GM13977 (cell line): ENCODE measurements at regions not wholly inside any gene's neighbourhood (a gene's known extent, or its start where the extent isn't known, plus 50 kb on each side); places are given as distances from the start of the nearest gene placed in this dataset.

Source experiments
- DNase-seq: peaks from one replicate; pipeline ENCODE4 v3.0.0; 2012; ENCODE audit warnings: low spot score
- in situ Hi-C: fragments of 300-500 bp; cut with MboI; formaldehyde crosslinking; loops from one replicate; pipeline ENCODE4 v1.12.0; 2022; ENCODE audit warnings: low sequenced_read_pairs, low pct_unique_long_range_greater_than_20kb, mixed read lengths, inconsistent platforms; ENCODE audit not compliant: unreplicated experiment
- TF ChIP-seq, protein P1 (sequence below): IDR thresholded peaks from 2 replicates; pipeline ENCODE4 v1.5.1; 2012; ENCODE audit warnings: mild to moderate bottlenecking, control low read depth; ENCODE audit not compliant: insufficient read depth; ENCODE audit errors: extremely low read depth, missing control alignments

- in situ Hi-C loops = no loop called here
- DNase-seq = no peak
- TF ChIP-seq, protein P1, sequence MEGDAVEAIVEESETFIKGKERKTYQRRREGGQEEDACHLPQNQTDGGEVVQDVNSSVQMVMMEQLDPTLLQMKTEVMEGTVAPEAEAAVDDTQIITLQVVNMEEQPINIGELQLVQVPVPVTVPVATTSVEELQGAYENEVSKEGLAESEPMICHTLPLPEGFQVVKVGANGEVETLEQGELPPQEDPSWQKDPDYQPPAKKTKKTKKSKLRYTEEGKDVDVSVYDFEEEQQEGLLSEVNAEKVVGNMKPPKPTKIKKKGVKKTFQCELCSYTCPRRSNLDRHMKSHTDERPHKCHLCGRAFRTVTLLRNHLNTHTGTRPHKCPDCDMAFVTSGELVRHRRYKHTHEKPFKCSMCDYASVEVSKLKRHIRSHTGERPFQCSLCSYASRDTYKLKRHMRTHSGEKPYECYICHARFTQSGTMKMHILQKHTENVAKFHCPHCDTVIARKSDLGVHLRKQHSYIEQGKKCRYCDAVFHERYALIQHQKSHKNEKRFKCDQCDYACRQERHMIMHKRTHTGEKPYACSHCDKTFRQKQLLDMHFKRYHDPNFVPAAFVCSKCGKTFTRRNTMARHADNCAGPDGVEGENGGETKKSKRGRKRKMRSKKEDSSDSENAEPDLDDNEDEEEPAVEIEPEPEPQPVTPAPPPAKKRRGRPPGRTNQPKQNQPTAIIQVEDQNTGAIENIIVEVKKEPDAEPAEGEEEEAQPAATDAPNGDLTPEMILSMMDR = no peak
These were observed 231.0 kb upstream of the GAS1 start for GRCh38 chr9:87178302-87178701.

- in situ Hi-C loops = no loop called here
- DNase-seq = no peak
- TF ChIP-seq, protein P1 = no peak
These were observed 232.4 kb upstream of the GAS1 start for GRCh38 chr9:87179553-87180340.

GRCh38 chr9:87180361-87180760 lies 233.1 kb upstream of the GAS1 start:
- TF ChIP-seq, protein P1 = no peak
- in situ Hi-C loops = no loop called here
- no peak for DNase-seq

GRCh38 chr9:87180841-87181240 lies 233.5 kb upstream of the GAS1 start:
- TF ChIP-seq, protein P1 = no peak
- DNase-seq = no peak
- in situ Hi-C loops = no loop called here

- TF ChIP-seq, protein P1 = no peak
- in situ Hi-C loops = no loop called here
- peak; percentile 17 for DNase-seq
These were observed 234.4 kb upstream of the GAS1 start for GRCh38 chr9:87181670-87182069.

GRCh38 chr9:87184956-87185642 lies 237.8 kb upstream of the GAS1 start:
- in situ Hi-C loops = no loop called here
- TF ChIP-seq, protein P1 = no peak
- no peak for DNase-seq
